SW 1271 (cell line): ENCODE measurements at regions not wholly inside any gene's neighbourhood (a gene's known extent, or its start where the extent isn't known, plus 50 kb on each side); places are given as distances from the start of the nearest gene placed in this dataset.
"Not testable (repeated sequence)": the region's sequence is repeated elsewhere in the genome, so short reads cannot be mapped to it uniquely, and the experiment has no call there.

Experiments used
- DNase-seq, 2 experiments: peaks; one replicate each; lab custom pipeline; 2025; lab: John Stamatoyannopoulos, UW

- no peak for DNase-seq
These were observed 56.2 kb downstream of the PABPC4L start for GRCh38 chr4:134145369-134145768.

GRCh38 chr4:134144337-134144736, 57.3 kb downstream of the PABPC4L start:
- no peak for DNase-seq

GRCh38 chr4:134141728-134142127, 59.9 kb downstream of the PABPC4L start:
- DNase-seq = no peak

GRCh38 chr4:134139188-134139587, 62.4 kb downstream of the PABPC4L start:
- DNase-seq = no peak

- peak in 1 of 2 experiments; percentile 2 for DNase-seq
These were observed 69.4 kb downstream of the PABPC4L start for GRCh38 chr4:134132086-134132783.

- DNase-seq = no peak
These were observed 74.6 kb downstream of the PABPC4L start for GRCh38 chr4:134126955-134127354.

GRCh38 chr4:134126000-134126560, 75.5 kb downstream of the PABPC4L start:
- DNase-seq = no peak

GRCh38 chr4:134122903-134123302, 78.7 kb downstream of the PABPC4L start:
- DNase-seq = no peak

GRCh38 chr4:134117392-134118183, 84.0 kb downstream of the PABPC4L start:
- DNase-seq = no peak

GRCh38 chr4:134089885-134090284, 111.7 kb downstream of the PABPC4L start:
- no peak for DNase-seq

GRCh38 chr4:134085496-134085895, 116.1 kb downstream of the PABPC4L start:
- no peak for DNase-seq

- not testable (repeated sequence) for DNase-seq
These were observed 122.5 kb downstream of the PABPC4L start for GRCh38 chr4:134079085-134079484.

- DNase-seq = no peak
These were observed 123.2 kb downstream of the PABPC4L start for GRCh38 chr4:134078230-134078914.

GRCh38 chr4:134073711-134074110, 127.9 kb downstream of the PABPC4L start:
- no peak for DNase-seq

GRCh38 chr4:134072137-134072536, 129.5 kb downstream of the PABPC4L start:
- DNase-seq = no peak

- DNase-seq = no peak
These were observed 131.4 kb downstream of the PABPC4L start for GRCh38 chr4:134070174-134070573.

GRCh38 chr4:134057356-134057755, 144.2 kb downstream of the PABPC4L start:
- no peak for DNase-seq

GRCh38 chr4:134046221-134046620, 155.4 kb downstream of the PABPC4L start:
- DNase-seq = not testable (repeated sequence)

- no peak for DNase-seq
These were observed 156.2 kb downstream of the PABPC4L start for GRCh38 chr4:134045411-134045810.

- DNase-seq = no peak
These were observed 158.3 kb downstream of the PABPC4L start for GRCh38 chr4:134043266-134043665.

- no peak for DNase-seq
These were observed 173.2 kb downstream of the PABPC4L start for GRCh38 chr4:134028421-134028820.

- peak in 1 of 2 experiments; percentile 25 for DNase-seq
These were observed 173.7 kb downstream of the PABPC4L start for GRCh38 chr4:134027931-134028330.
